HAP-1 (cell line): ENCODE measurements at regions not wholly inside any gene's neighbourhood (a gene's known extent, or its start where the extent isn't known, plus 50 kb on each side); places are given as distances from the start of the nearest gene placed in this dataset.
A peak's percentile ranks its signal among the peaks of the same experiment; 100 is the strongest.

ENCODE experiments used
- DNase-seq, 2 experiments: peaks; one replicate each; pipeline ENCODE4 v3.0.0-alpha.2; 2016 to 2020; ENCODE audit warnings: low spot score in 2 of 2
- H3K27me3 ChIP-seq: fragments of 250-450 bp; sonication (Bioruptor Pico); 2 replicates; pipeline ENCODE4 v1.5.1; 2020; ENCODE audit warnings: low read depth, mild to moderate bottlenecking, moderate library complexity
- H3K36me3 ChIP-seq: fragments of 250-450 bp; sonication (Bioruptor Pico); replicated peaks from 2 replicates; pipeline ENCODE4 v1.5.1; 2020; ENCODE audit warnings: mild to moderate bottlenecking
- H3K4me1 ChIP-seq: fragments of 250-450 bp; sonication (Bioruptor Pico); 2 replicates; pipeline ENCODE4 v1.5.1; 2020; ENCODE audit warnings: mild to moderate bottlenecking
- H3K4me3 ChIP-seq: fragments of 250-450 bp; sonication (Bioruptor Pico); 2 replicates; pipeline ENCODE4 v1.5.1; 2020; ENCODE audit warnings: mild to moderate bottlenecking, moderate library complexity
- H3K9me3 ChIP-seq: fragments of 250-450 bp; sonication (Bioruptor Pico); 2 replicates; pipeline ENCODE4 v1.5.1; 2020; ENCODE audit warnings: mild to moderate bottlenecking, moderate library complexity
- in situ Hi-C: fragments of 300-500 bp; cut with MboI; formaldehyde crosslinking; loops from 3 replicates; pipeline ENCODE4 v1.14.3; 2020; ENCODE audit warnings: low sequenced_read_pairs, inconsistent platforms, mixed read lengths

DNA sequence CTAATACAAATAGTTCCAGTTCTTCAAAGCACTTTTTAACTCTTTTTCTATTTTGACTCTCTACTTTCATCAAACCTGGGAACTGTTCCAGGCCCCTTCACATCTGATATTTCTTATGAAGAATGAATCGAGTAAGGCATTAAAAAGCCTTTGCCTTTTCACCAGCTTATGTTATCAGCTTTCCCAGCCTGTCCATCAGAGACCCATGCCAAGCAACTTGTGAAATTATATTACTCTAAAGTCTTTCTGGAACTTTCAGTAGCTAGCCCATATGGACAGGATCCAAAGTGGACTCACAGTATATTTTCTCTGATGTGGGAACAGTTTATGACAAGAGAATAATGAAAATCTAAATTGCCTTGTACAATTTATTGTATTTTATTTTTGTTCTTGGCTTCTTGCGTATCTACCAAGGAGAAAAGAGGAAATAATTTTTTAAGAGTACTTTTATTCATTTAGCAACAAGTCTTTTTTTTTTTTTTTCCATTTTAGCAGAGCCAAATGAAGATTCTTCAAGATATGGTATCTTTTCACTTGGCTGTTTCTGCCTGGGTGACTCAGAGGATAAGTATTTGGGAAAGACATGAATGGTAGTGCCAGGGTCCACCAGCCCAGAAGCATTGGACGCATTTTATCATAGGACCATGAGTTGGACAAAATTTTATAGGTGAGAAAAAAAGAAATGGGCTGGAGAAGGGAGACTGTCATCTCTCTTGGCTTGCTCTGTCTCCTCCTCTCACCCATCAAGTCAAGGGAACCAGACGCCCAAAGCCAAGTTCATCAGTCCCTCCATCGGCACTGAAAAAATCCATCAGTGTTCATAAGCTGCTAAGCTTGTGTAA lies 195.8 kb upstream of the NEBL start:
- H3K9me3 ChIP-seq, result no peaks in the 10 kb centered on the region
- in situ Hi-C loops, result loop anchor here (25.0 kb wide), 1 partner anchor 394 kb away; no protein-coding TSS in a partner anchor
- H3K27me3 ChIP-seq, result no peaks in the 10 kb centered on the region
- no peak for DNase-seq
- H3K4me3 ChIP-seq, result no peak overlapping the region
- no peaks in the 10 kb centered on the region for H3K36me3 ChIP-seq
- H3K4me1 ChIP-seq, result no peaks in the 10 kb centered on the region; the same call in 1 of the 2 replicates

DNA sequence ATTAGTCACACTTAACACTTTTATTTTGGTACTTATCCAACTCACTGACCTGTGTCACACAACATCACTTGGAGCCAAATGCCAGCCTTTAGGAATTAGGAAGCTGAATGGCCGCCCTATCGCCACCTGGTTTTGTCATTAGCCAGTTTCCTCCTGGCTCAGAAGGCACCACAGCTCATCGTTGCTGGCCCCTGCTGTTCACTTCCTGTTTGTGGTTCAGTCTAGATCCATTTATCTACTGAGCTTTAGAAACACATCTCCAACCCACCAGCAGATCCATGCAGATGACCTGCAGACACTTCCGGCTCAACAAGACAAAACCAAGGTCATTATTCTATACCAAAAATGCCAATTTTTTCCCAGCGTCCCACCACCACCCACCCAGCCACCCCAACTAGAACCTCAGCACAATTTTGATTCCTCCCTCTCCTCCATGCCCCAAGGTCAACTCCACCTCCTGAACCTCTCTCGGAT lies 193.5 kb upstream of the NEBL start:
- no peaks in the 10 kb centered on the region for H3K36me3 ChIP-seq
- no peaks in the 10 kb centered on the region; the same call in 1 of the 2 replicates for H3K4me1 ChIP-seq
- DNase-seq, result no peak
- no peaks in the 10 kb centered on the region for H3K27me3 ChIP-seq
- no peak overlapping the region for H3K4me3 ChIP-seq
- no peaks in the 10 kb centered on the region for H3K9me3 ChIP-seq
- in situ Hi-C loops, result loop anchor here (25.0 kb wide), 1 partner anchor 397 kb away; no protein-coding TSS in a partner anchor

DNA sequence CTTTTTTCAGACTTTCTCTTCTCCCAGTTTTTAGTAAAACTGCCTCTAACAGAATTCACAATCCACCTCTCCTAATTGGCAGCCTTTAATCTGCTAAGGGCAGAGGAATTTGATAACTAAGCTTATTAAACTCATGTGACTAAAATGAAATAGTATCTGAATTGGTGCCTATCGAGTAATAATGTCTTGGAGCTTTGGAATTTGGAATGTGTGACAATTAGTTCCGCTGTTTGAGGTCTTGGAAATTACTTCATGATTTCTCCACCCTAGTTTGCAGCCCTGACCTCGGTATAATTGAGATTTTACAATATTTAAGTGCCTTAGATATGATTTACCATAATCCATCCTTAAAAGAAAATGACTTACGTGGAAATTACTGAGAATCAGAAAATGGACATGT lies 190.4 kb upstream of the NEBL start:
- H3K27me3 ChIP-seq, result no peaks in the 10 kb centered on the region
- no peaks in the 10 kb centered on the region for H3K9me3 ChIP-seq
- no peak overlapping the region for H3K4me3 ChIP-seq
- no peak for DNase-seq
- H3K36me3 ChIP-seq, result no peaks in the 10 kb centered on the region
- H3K4me1 ChIP-seq, result no peaks in the 10 kb centered on the region
- in situ Hi-C loops, result loop anchor here (25.0 kb wide), 1 partner anchor 400 kb away; no protein-coding TSS in a partner anchor

DNA sequence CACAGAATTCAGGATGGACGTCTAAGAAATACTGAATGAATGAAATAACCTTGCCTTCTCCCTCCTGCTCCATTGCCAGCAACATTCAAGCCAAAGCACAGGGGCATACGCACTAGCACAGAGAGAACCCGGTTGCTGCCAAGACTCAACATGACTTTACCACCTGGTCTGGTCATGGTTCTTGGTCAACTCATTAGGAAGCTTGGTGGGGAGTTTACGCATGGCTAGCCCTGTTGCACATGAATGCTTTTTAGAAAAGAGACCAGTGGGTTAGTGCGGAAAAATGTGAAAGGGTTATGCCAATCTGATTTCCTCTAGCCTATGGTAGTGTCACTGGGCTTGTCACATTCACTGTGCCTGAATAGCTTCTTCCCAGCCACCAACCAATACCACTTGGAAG lies 187.6 kb upstream of the NEBL start:
- Histone ChIP-seq H3K4me3 (no peak overlapping the region), H3K27me3 (peaks cover 5% of the 10 kb centered on the region; the same call in 1 of the 2 replicates), H3K9me3 (no peaks in the 10 kb centered on the region), H3K4me1 (no peaks in the 10 kb centered on the region), H3K36me3 (no peaks in the 10 kb centered on the region)
- DNase-seq, result no peak
- in situ Hi-C loops, result loop anchor here (25.0 kb wide), 1 partner anchor 403 kb away; no protein-coding TSS in a partner anchor

DNA sequence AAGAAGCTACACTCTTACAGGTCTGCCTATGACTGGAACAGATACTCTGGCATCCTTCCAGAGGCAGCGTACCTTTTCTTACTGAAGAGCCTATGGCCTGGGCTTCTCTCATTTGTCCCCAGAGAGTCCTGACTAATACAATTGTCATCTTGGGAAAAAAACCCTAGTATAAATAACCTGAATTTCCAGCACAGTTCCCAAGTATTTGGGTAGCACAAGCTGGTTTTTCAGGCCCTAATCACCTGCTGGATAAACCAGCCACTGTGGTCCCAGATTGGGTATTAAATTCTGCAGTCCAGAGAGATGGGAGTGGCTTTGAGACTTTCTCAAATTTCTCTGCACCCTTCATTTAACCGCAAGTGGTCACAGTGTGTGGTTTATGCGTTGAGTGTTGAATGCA lies 186.8 kb upstream of the NEBL start:
- H3K4me1 ChIP-seq, result no peaks in the 10 kb centered on the region
- no peaks in the 10 kb centered on the region for H3K36me3 ChIP-seq
- in situ Hi-C loops, result loop anchor here (25.0 kb wide), 1 partner anchor 403 kb away; no protein-coding TSS in a partner anchor
- no peaks in the 10 kb centered on the region for H3K9me3 ChIP-seq
- no peak for DNase-seq
- H3K4me3 ChIP-seq, result no peak overlapping the region
- H3K27me3 ChIP-seq, result peaks cover 5% of the 10 kb centered on the region; the same call in 1 of the 2 replicates

DNA sequence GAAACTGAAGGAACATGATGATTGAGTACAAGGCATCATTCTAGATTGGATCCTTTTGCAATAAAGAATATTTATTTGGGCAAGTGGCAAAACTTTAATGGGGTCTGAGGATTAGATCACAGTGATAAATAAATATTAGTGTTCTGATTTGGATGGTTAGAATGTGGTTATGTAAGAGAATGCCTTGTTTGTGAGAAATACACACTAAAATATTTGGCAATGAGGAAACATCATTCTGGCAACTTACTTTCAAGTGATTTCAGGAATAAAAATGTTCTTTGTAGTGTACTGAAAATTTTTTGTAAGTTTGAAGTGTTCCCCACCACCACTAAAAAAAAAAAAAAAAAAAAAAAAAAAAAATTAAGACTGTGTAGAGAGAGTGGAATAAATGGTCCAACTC lies 185.1 kb upstream of the NEBL start:
- no peak for DNase-seq
- in situ Hi-C loops, result loop anchor here (25.0 kb wide), 1 partner anchor 405 kb away; no protein-coding TSS in a partner anchor
- Histone ChIP-seq H3K36me3 (no peaks in the 10 kb centered on the region), H3K4me1 (no peaks in the 10 kb centered on the region), H3K4me3 (no peak overlapping the region), H3K27me3 (peaks cover 5% of the 10 kb centered on the region; the same call in 1 of the 2 replicates), H3K9me3 (no peaks in the 10 kb centered on the region)

DNA sequence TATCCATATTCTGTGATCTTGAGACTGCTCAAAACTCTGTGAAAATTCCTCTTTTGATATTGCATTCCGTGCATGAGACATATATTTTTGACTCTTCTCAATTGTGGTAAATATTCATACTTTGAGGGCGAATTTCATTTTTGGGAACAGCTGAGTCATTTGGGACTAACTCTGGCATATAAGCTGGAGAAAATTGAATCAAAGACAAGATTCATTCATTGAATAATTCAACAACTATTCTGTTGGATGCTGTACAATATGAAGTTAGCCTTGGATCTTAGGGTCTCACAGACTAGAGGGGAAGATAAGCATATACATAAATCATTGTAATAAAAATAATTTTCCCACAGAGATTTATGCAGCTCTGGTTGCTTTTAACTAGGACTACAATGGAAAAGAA lies 183.2 kb upstream of the NEBL start:
- no peaks in the 10 kb centered on the region for H3K4me1 ChIP-seq
- H3K36me3 ChIP-seq, result no peaks in the 10 kb centered on the region
- no peak overlapping the region for H3K4me3 ChIP-seq
- no peak for DNase-seq
- peaks cover 5% of the 10 kb centered on the region; the same call in 1 of the 2 replicates for H3K27me3 ChIP-seq
- H3K9me3 ChIP-seq, result no peaks in the 10 kb centered on the region
- in situ Hi-C loops, result loop anchor here (25.0 kb wide), 1 partner anchor 407 kb away; no protein-coding TSS in a partner anchor

DNA sequence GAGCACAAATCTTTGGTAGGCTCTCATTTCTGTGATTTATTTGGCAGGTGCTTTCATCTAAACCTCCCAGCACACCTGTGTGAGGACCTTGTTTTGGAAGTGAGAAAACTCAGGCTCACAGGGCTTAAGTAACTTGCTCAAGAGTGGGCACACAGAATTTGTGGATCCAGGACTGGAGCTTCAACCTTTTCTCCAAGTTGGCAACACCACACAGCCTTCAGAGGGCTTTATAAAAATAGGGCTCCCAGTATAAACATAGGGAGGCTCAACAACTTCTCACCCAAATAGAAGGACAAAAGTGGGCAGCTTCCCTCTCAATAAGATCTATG lies 182.2 kb upstream of the NEBL start:
- Histone ChIP-seq H3K9me3 (no peaks in the 10 kb centered on the region), H3K27me3 (peaks cover 5% of the 10 kb centered on the region; the same call in 1 of the 2 replicates), H3K4me3 (no peak overlapping the region), H3K4me1 (no peaks in the 10 kb centered on the region), H3K36me3 (no peaks in the 10 kb centered on the region)
- in situ Hi-C loops, result loop anchor here (5.0 to 25.0 kb wide), 2 partner anchors 188 to 408 kb away; no protein-coding TSS in a partner anchor
- no peak for DNase-seq

DNA sequence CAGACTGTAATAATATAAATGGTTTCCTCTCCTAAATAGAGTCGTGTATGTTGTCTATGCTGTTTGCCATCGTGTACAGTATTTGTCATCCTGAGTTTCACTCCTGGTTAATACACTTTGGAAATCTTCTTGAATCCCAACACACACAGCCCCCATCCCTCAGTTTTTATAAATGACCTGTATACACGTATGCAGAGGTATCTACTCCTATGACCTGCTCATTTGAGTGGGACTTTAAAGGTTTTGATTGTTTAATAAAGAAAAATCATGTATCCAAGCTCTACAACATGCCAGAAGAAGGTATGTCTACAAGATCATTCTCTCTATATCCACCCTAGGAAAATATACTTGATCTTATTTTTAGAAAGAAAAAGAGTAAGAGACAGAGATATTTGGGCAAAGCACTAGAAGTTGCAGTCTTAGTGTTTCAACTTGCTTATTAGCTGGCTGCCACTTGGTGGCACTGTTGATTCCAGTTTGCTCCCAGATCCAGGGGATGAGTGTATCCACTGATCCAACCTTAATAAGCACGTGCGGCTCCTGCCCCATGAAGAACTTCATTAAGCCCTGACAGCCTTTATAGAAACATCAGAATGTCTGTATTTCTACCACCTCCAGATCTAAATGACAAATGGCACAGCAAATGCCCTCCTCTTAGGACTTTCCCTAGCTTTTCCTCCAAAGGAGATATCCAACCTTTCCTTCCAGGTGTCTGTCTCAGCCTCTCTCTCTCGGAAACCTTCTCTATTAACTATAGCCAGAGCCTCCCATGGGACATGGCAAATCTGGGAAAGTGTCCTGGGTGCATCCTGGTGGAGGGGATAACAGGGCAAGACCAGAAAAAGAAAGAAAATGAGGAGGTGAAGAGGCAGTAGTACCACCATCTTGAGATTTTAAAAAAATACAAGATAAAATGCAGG lies 181.6 kb upstream of the NEBL start:
- Histone ChIP-seq H3K9me3 (no peaks in the 10 kb centered on the region), H3K27me3 (peaks cover 5% of the 10 kb centered on the region; the same call in 1 of the 2 replicates), H3K4me1 (no peaks in the 10 kb centered on the region), H3K4me3 (no peak overlapping the region), H3K36me3 (no peaks in the 10 kb centered on the region)
- DNase-seq, result peak; percentile 57 to 80
- in situ Hi-C loops, result loop anchor here (5.0 to 25.0 kb wide), 2 partner anchors 189 to 409 kb away; no protein-coding TSS in a partner anchor

DNA sequence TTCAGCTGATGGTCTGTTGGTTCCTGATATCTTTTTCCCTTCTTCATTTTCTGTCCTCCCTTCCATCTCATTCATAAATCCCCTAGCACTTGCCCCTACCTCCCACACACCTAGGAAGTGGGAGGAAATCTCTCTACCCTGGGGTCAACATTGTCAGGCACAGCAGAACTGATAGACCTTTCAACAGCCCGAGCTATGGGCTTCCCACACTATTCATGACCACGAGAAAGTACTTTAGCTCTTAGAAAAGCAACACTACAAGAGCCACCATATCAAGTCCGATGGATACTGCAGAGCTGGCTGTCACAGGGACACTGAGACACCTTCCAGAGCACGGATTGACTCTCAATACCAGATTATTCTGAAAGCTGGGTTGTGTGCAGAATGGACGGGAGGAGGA lies 180.6 kb upstream of the NEBL start:
- Histone ChIP-seq H3K9me3 (no peaks in the 10 kb centered on the region), H3K27me3 (peaks cover 5% of the 10 kb centered on the region; the same call in 1 of the 2 replicates), H3K4me3 (no peak overlapping the region), H3K36me3 (no peaks in the 10 kb centered on the region), H3K4me1 (no peaks in the 10 kb centered on the region)
- in situ Hi-C loops, result loop anchor here (5.0 to 25.0 kb wide), 2 partner anchors 190 to 410 kb away; no protein-coding TSS in a partner anchor
- no peak for DNase-seq

DNA sequence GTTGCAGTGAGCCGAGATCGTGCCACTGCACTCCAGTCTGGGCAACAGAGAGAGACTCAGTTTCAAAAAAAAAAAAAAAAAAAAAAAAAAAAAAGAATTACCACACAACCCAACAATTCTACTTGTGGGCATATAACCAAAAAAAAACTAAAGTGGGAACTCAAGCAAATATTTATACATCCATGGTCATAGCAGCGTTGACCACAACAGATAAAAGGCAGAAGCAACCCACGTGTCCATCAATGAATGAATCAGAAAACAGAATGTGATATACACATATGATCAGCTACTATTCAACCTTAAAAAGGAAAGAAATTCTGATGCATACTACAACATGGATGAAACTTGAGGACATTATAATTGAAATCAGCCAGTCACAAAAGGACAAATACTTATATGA lies 179.3 kb upstream of the NEBL start:
- DNase-seq, result no peak
- in situ Hi-C loops, result loop anchor here (5.0 to 25.0 kb wide), 2 partner anchors 191 to 411 kb away; no protein-coding TSS in a partner anchor
- H3K36me3 ChIP-seq, result no peaks in the 10 kb centered on the region
- no peaks in the 10 kb centered on the region for H3K9me3 ChIP-seq
- no peak overlapping the region for H3K4me3 ChIP-seq
- H3K4me1 ChIP-seq, result no peaks in the 10 kb centered on the region
- H3K27me3 ChIP-seq, result peaks cover 5% of the 10 kb centered on the region; the same call in 1 of the 2 replicates

DNA sequence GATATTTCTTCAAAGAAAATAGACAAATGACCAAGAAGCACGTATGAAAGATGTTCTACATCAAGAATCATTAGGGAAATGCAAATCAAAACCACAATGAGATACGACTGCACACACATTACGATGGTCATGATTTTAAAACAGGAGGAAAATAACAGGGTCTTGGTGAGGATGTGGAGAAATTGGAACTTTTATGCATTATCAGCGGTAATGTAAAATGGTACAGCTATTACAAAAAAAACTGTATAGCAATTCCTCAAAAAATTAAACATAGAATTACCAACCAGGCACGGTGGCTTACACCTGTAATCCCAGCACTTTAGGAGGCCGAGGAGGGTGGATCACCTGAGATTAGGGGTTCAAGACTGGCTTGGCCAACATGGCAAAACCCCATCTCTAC lies 178.8 kb upstream of the NEBL start:
- peaks cover 5% of the 10 kb centered on the region; the same call in 1 of the 2 replicates for H3K27me3 ChIP-seq
- H3K36me3 ChIP-seq, result no peaks in the 10 kb centered on the region
- H3K9me3 ChIP-seq, result no peaks in the 10 kb centered on the region
- in situ Hi-C loops, result loop anchor here (5.0 to 25.0 kb wide), 2 partner anchors 191 to 411 kb away; no protein-coding TSS in a partner anchor
- H3K4me1 ChIP-seq, result no peaks in the 10 kb centered on the region
- no peak for DNase-seq
- no peak overlapping the region for H3K4me3 ChIP-seq

DNA sequence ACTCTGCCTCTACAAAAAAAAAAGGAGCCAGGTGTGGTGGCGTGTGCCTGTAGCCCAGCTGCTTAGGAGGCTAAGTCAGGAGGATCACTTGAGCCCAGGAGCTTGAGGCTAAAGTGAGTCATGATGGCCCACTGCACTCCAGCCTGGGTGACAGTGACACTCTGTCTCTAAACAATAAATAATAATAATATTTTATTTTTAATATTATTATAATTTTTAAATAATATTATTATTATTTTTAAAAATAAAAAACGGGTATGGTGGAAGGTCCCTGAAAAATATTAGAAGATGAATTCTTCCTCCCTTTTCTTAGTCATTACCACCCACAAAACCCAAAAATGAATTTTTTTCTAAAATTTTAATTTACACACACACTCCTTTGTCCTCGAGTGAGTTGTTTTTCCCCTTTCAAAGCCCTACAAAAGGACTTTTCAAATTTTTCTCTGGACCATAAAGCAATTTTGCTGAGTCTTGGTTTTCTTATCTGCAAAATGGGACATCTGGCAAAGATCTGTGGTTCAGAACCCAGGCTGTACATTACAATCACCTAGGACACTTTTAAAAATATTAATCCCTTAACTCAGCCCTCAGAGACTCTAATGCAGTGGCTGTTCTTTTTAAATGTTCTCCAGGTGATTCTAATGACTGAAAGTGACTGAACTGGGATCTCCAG lies 174.0 kb upstream of the NEBL start:
- H3K4me1 ChIP-seq, result peaks cover 15% of the 10 kb centered on the region
- H3K36me3 ChIP-seq, result no peaks in the 10 kb centered on the region
- H3K4me3 ChIP-seq, result no peak overlapping the region
- peaks cover 3% of the 10 kb centered on the region; the same call in 1 of the 2 replicates for H3K27me3 ChIP-seq
- no peak for DNase-seq
- no peaks in the 10 kb centered on the region for H3K9me3 ChIP-seq
- in situ Hi-C loops, result no loop called here
